ENCODE measurements at regions not wholly inside any gene's neighbourhood (a gene's known extent, or its start where the extent isn't known, plus 50 kb on each side); places are given as distances from the start of the nearest gene placed in this dataset.

DNA sequence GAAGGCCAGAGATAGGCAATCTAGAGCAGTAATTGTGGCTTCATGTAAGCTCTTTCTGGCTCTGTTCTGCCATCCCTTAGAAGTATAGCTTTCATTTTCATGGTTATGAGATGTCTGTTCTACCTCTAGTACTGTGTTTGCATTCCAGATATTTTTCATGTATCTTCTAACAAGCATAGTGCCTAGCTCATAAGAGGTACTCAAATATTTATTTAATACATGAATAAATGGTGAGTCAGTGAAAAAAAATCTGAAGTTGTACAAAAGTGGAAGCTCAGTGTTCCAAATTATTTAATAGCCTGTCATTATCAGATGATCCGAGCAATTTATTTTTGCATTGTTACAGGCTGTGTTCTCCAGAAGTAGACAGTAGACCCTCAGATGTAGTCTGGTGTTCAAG lies 64.3 kb downstream of the OXSM start:
- no peaks in the 10 kb centered on the region for H3K36me3 ChIP-seq (ENCODE audit: control insufficient read depth in 4 of 4, insufficient read depth in 3 of 4, low read depth in 1 of 4, low read length in 3 of 4)
- no peaks in the 10 kb centered on the region for H3K9me3 ChIP-seq (ENCODE audit: control insufficient read depth in 4 of 4, low read length in 3 of 4)
- H3K4me3 ChIP-seq (ENCODE audit: low read depth in 1 of 3, low read length in 3 of 3): no peak overlapping the region
- no peak overlapping the region for H3K27ac ChIP-seq (ENCODE audit: low read depth in 1 of 2, low read length in 2 of 2)
- 83% methylated on average over 1 of the region's 1 CpG for WGBS
- H3K4me1 ChIP-seq (ENCODE audit: control insufficient read depth in 4 of 4, insufficient read depth in 4 of 4, low read length in 3 of 4): no peaks in the 10 kb centered on the region
- TF ChIP-seq ATF3 (IDR thresholded peaks at IDR 0.05) (no peak), TAF1 (conservative IDR thresholded peaks at IDR 0.05) (no peak), FOXA1 (IDR thresholded peaks at IDR 0.05) (no peak), HNF4A (conservative IDR thresholded peaks at IDR 0.05) (no peak), JUND (IDR thresholded peaks at IDR 0.05) (no peak), RAD21 (IDR thresholded peaks at IDR 0.05) (no peak), EGR1 (IDR thresholded peaks at IDR 0.05; ENCODE audit: low read depth in 2 of 2) (no peak), NR2F2 (IDR thresholded peaks at IDR 0.05) (no peak), RXRA (IDR thresholded peaks at IDR 0.05) (no peak), ZBTB33 (IDR thresholded peaks at IDR 0.05) (no peak), FOXA2 (IDR thresholded peaks at IDR 0.05) (no peak)
- TF ChIP-seq, protein P1, sequence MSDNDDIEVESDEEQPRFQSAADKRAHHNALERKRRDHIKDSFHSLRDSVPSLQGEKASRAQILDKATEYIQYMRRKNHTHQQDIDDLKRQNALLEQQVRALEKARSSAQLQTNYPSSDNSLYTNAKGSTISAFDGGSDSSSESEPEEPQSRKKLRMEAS (IDR thresholded peaks at IDR 0.05): no peak
- TF ChIP-seq, protein P2, sequence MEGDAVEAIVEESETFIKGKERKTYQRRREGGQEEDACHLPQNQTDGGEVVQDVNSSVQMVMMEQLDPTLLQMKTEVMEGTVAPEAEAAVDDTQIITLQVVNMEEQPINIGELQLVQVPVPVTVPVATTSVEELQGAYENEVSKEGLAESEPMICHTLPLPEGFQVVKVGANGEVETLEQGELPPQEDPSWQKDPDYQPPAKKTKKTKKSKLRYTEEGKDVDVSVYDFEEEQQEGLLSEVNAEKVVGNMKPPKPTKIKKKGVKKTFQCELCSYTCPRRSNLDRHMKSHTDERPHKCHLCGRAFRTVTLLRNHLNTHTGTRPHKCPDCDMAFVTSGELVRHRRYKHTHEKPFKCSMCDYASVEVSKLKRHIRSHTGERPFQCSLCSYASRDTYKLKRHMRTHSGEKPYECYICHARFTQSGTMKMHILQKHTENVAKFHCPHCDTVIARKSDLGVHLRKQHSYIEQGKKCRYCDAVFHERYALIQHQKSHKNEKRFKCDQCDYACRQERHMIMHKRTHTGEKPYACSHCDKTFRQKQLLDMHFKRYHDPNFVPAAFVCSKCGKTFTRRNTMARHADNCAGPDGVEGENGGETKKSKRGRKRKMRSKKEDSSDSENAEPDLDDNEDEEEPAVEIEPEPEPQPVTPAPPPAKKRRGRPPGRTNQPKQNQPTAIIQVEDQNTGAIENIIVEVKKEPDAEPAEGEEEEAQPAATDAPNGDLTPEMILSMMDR (IDR thresholded peaks at IDR 0.05; ENCODE audit: low read depth, low read length, missing input control): no peak
- no peak for DNase-seq (ENCODE audit: low spot score)
- H3K9ac ChIP-seq (ENCODE audit: low read depth in 1 of 2, low read length in 2 of 2): no peak overlapping the region
- H3K27me3 ChIP-seq (ENCODE audit: control insufficient read depth in 4 of 4, insufficient read depth in 4 of 4, low read length in 3 of 4): no peaks in the 10 kb centered on the region

DNA sequence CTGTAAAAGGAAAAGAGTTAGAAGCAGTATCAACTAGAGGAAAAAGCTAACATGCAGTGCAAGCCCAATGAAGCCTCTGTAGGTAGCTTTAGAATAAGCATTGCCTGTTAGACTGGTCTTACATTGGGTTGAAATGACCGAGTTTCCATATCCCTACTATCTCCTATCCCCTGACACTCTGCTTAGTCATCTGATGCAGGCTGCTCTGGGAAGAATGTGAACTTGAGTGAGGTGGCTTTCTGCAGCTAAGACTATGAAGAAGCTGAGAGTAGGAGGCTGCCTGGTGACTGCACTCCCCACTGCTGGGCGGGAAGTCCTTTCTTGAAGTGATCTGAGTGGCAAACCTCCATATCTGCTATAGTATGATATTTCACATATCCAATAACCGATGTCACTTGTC lies 64.7 kb downstream of the OXSM start:
- Histone ChIP-seq H3K4me1 (ENCODE audit: control insufficient read depth in 4 of 4, insufficient read depth in 4 of 4, low read length in 3 of 4) (no peaks in the 10 kb centered on the region), H3K27ac (ENCODE audit: low read depth in 1 of 2, low read length in 2 of 2) (no peak overlapping the region), H3K36me3 (ENCODE audit: control insufficient read depth in 4 of 4, insufficient read depth in 3 of 4, low read depth in 1 of 4, low read length in 3 of 4) (no peaks in the 10 kb centered on the region), H3K9ac (ENCODE audit: low read depth in 1 of 2, low read length in 2 of 2) (no peak overlapping the region), H3K4me3 (ENCODE audit: low read depth in 1 of 3, low read length in 3 of 3) (no peak overlapping the region), H3K27me3 (ENCODE audit: control insufficient read depth in 4 of 4, insufficient read depth in 4 of 4, low read length in 3 of 4) (no peaks in the 10 kb centered on the region), H3K9me3 (ENCODE audit: control insufficient read depth in 4 of 4, low read length in 3 of 4) (no peaks in the 10 kb centered on the region)
- no peak for DNase-seq (ENCODE audit: low spot score)
- 87% methylated on average over 3 of the region's 3 CpGs for WGBS
- TF ChIP-seq RXRA (IDR thresholded peaks at IDR 0.05) (no peak), SP1 (IDR thresholded peaks at IDR 0.05) (no peak), NR2F2 (IDR thresholded peaks at IDR 0.05) (no peak), TAF1 (conservative IDR thresholded peaks at IDR 0.05) (no peak), HNF4A (conservative IDR thresholded peaks at IDR 0.05) (no peak), GABPA (IDR thresholded peaks at IDR 0.05 in 1 of 2, conservative IDR thresholded peaks at IDR 0.05 in 1 of 2) (no peak)

DNA sequence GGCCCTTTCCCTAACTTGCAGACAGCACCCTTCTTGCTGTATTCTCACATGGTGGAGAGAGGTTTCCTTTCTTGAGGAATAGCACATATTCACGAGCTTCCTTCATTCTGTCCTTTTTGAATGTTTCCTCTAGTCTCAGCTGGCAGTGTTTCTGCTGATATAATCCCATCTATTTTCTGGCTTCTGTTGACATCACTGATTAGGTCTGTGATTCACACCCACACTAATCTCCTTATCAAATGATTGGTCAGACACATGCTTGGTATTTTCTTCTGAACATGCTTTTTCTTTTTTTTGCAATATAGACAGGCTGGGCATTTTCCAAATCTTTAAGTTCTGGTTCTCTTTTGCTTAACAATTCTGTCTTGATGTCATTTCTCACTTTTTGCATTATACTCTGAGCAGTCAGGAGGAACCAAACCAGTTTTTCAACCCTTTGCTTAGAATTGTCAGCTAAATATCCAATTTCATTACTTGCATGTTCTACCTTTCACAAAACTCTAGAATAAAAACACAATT lies 65.4 kb downstream of the OXSM start:
- Histone ChIP-seq H3K4me3 (ENCODE audit: low read depth in 1 of 3, low read length in 3 of 3) (no peak overlapping the region), H3K36me3 (ENCODE audit: control insufficient read depth in 4 of 4, insufficient read depth in 3 of 4, low read depth in 1 of 4, low read length in 3 of 4) (no peaks in the 10 kb centered on the region), H3K27ac (ENCODE audit: low read depth in 1 of 2, low read length in 2 of 2) (no peak overlapping the region), H3K9me3 (ENCODE audit: control insufficient read depth in 4 of 4, low read length in 3 of 4) (no peaks in the 10 kb centered on the region), H3K27me3 (ENCODE audit: control insufficient read depth in 4 of 4, insufficient read depth in 4 of 4, low read length in 3 of 4) (no peaks in the 10 kb centered on the region), H3K9ac (ENCODE audit: low read depth in 1 of 2, low read length in 2 of 2) (no peak overlapping the region), H3K4me1 (ENCODE audit: control insufficient read depth in 4 of 4, insufficient read depth in 4 of 4, low read length in 3 of 4) (no peaks in the 10 kb centered on the region)
- TF ChIP-seq, protein P2 (IDR thresholded peaks at IDR 0.05; ENCODE audit: low read depth, low read length, missing input control): no peak
- TF ChIP-seq EGR1 (IDR thresholded peaks at IDR 0.05; ENCODE audit: low read depth in 2 of 2) (no peak), FOXA1 (IDR thresholded peaks at IDR 0.05) (no peak)
- WGBS: 76% methylated on average over 1 of the region's 1 CpG
- DNase-seq (ENCODE audit: low spot score): no peak

Data from liver (tissue), 8 donors.